H1 (cell line): ENCODE measurements at regions not wholly inside any gene's neighbourhood (a gene's known extent, or its start where the extent isn't known, plus 50 kb on each side); places are given as distances from the start of the nearest gene placed in this dataset.

Experiments used
- ATF3 ChIP-seq: IDR thresholded peaks from 2 replicates; pipeline ENCODE4 v1.6.1; 2011; ENCODE audit warnings: low read depth, mild to moderate bottlenecking, low read length; ENCODE audit not compliant: insufficient read depth
- CREB1 ChIP-seq: IDR thresholded peaks from 2 replicates; pipeline ENCODE4 v1.6.1; 2012; ENCODE audit warnings: inconsistent platforms
- KDM1A ChIP-seq: fragments of 200-600, 300-600 bp; sonication (generic); IDR thresholded peaks from 2 replicates; pipeline ENCODE4 v1.7.1; 2016; ENCODE audit warnings: mild to moderate bottlenecking, low read length, borderline replicate concordance
- NRF1 ChIP-seq: IDR thresholded peaks from 2 replicates; pipeline ENCODE4 v1.6.1; 2011; ENCODE audit warnings: mild to moderate bottlenecking, low read depth, low read length, improper control_type of control experiment
- SP2 ChIP-seq: IDR thresholded peaks from 2 replicates; pipeline ENCODE4 v1.6.1; 2012; ENCODE audit warnings: mild to moderate bottlenecking, low read length, inconsistent platforms
- SUZ12 ChIP-seq: fragments of 200-600 bp; sonication (generic); IDR thresholded peaks from 2 replicates; pipeline ENCODE4 v1.6.1; 2012; ENCODE audit warnings: mild to moderate bottlenecking, inconsistent platforms, low read length, moderate library complexity, mixed read lengths
- TCF12 ChIP-seq: IDR thresholded peaks from 2 replicates; pipeline ENCODE4 v1.6.1; 2011; ENCODE audit warnings: low read depth, mild to moderate bottlenecking, low read length

- TF ChIP-seq ATF3 (no peak), CREB1 (no peak), TCF12 (no peak), NRF1 (no peak), KDM1A (no peak), SUZ12 (no peak), SP2 (no peak)
- TF ChIP-seq, all 59 proteins: peak for 0
Measured at GRCh38 chr5:121408778-121409177, 442.9 kb upstream of the FTMT start (continued).
